Activated gamma-delta T cell treated with Interleukin-2 at 50 U/mL for 16 hours (primary cell): ENCODE measurements at regions not wholly inside any gene's neighbourhood (a gene's known extent, or its start where the extent isn't known, plus 50 kb on each side); places are given as distances from the start of the nearest gene placed in this dataset.

Source experiments
- DNase-seq: peaks from one replicate; pipeline ENCODE4 v3.0.0-alpha.2; 2020

DNA sequence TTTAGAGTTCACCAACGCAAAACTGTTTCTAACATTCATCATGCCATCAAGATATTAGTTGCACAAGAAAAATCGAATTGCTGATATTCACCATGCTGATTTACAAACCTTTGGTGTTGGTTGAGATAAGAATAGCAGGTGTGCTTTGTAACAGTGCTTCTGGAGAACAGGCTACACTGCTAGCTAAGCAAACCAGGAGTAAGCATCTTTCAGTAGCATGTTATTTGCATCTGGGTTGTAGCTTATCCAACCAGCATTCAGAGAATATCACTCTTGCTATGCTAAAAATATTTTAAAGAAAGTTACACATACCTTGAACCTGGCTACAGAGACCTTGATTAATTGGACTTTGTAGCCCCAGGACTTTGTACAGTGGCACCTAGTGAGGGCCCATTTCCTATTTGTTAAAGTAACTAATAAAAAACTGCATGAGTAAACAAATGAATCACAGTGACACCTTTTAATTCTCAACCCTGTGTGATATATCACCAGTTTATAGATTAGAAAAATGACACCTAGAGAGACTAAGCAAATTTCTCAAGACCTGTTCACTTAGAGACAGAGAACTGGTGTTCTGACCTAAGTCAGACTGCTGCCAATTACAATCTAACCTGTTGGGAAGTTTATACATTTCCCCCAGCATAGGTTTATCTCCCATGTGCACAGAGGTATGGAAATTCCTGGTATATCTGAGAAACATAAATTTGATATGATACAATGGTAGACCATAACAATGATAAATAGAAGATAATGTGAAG, 435.5 kb upstream of the TGFBR2 start:
- DNase-seq = no peak

DNA sequence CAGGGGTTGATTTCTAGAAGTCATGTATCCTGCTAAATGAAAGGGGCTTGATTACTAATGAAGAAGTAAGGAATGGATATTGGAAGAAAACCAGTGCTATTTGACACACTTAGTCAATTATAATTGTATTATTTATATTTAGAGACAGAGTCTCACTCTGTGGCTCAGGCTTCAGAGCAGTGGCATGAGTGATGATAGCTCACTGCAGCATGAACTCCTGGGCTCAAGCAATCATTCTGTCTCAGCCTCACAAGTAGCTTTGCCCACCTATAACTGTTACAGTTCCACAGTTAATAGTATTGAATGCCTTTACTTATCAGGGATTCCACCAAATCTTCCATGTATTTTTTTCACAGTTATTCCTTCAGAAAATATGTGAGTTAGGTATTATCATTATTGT, 432.0 kb upstream of the TGFBR2 start:
- no peak for DNase-seq

DNA sequence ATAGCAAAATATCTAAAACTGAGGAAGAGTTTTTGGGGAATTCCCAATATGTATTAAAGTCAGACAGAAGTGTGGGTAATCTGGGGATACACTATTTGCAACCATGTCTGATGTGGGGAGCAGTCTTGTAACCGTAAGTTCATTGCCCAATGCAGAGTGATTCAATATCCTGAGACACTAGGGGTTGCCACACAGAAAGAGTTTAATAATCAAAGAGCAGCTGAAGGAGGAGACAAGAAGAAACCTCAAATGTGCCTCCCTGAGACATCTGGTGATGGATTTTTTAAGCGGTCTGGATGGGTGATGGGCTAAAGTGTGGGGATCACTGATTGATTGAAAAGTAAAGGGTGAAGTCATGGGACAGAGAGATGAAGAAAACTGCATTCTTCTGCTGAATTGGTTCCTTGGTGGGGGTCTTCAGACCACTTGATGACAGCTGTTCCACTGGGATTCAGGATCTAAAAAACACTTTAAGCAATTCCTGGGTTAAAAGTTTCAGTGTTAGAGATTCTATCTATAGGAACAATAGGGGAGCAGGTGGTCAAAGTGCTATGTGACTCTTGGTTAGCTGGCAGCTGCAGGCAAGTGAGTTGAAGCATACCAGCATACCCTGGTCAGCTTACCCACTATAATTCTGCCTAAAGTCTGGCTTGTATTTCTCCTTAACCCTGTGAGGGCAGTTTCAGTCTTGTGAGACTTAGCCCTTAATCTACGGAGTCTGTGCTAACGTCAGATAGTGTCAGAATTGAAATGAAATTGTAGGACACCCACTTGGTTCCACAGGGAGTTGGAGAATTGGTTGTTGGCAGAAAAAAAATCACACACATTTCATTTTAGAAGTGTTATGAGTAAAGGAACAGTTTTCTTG, 425.9 kb upstream of the TGFBR2 start:
- no peak for DNase-seq

DNA sequence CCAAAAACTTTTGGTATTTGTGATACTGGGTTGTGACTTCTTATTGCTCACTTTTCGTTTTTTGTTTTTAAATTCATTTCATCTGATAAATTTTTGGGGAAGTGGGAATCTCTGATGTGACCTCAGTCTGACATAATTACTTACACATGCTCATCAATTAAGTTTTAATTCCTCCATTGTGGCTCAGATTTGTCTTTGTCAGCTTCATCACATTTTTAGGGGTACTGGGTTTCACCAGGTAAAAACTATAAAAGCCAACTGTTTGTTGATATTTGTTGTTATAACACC, 425.3 kb upstream of the TGFBR2 start:
- DNase-seq = no peak

DNA sequence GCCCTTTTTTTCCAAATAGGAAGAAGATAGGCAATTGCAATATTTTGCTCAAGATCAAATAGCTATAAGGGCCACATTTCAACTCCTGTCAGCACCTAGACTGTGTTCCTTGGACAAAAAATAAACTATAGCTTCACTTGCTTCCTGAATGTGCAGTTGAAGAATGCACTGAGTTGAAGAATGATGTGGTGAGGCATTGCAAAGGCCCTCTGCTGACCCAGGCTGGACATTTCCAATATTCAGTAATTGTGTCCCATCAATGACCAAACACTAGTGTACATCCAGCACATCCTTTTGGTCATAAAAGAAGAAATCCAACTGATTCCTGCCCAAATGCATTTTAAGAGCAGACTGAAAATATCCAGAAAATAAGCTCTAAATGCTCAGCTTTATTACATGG, 424.8 kb upstream of the TGFBR2 start:
- DNase-seq = no peak

DNA sequence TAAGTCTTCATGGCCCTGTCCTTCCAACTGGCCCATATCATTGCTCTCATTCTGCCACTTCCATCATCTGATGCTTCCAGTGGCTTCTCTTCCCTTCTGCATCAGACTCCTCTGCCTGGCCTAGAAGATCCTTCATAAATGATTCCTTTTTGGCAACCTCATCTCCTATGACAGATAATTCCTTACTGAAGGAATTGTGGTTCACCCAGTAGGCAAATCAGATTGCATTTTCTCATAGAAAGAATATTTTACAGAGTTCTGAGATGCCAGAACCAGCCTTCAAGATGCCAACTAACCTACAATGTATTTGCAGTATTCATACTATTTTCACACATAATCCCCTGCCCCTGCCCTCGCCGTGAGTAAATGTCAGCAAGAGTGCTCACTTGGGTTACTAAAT, 423.0 kb upstream of the TGFBR2 start:
- DNase-seq = no peak

DNA sequence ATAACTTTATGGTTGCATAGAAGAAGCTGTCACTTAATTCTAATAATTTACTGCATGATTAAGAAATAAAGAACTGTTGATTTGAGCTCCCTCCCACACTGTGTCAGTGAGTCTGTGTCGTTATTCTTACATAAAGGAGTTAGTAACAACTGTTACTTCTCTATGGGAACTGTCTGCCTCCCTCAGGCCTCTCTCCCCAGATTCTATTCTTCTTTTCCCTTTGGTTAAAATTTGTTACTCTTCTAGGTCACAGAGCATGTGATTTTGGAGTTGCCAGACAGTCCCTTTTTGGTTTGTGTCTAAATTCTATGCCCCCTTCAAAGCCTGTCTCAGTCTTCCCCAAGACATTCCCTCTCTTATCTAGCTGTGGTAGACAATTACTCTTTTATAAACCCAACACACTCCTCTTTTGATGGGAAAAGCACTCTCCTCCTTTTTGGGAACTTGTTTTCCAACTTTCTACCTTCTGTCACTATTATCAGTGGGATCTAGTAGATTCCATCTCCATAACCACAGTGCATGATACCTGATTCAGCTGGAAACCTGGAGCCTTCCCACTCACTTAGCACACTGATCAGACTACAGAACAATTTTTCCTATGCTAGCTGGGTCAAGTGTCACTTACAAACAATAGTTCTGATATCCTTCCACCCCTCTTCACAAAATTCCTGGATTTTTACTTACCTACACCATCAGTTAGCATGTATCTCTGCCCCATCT, 422.1 kb upstream of the TGFBR2 start:
- DNase-seq = no peak

DNA sequence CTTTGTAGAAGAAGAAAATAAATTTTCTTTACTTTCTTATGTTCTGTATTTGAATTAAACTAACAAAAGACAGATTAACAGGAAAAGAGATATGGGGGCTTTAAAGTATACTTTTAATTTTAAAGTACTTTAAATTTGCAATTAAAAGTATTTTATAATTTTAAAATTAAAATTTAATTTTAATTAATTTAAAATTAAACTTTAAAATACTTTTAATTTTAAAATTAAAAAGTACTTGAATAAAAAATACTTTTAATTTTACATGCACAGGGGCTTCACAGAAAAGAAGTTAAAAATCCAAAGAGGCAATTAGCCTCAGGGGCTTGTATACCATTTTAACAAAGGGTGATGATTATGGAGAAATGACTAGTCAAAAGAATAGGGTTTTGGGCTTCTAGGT, 420.5 kb upstream of the TGFBR2 start:
- DNase-seq = no peak

DNA sequence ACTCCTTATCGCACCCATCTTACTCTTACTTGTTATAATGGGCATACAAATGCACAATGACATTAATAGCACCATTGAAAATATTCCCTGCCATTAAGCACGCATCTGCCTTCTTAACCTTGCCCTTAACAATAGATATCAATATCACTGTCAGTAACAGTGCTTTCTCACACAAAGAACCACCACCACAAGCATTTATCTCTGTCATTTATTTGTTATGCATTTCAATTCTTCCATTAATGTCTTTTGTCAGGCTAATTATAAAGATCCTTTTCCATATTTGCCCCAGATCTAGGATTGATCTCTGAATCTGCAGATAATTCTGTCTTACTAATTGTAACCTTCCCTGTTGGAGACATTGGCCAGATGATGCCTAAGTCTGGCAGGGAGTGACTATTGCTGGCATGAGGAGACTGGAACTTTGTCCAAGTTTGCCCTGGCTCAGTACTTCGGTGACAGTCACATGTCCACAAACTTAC, 419.6 kb upstream of the TGFBR2 start:
- DNase-seq = no peak

DNA sequence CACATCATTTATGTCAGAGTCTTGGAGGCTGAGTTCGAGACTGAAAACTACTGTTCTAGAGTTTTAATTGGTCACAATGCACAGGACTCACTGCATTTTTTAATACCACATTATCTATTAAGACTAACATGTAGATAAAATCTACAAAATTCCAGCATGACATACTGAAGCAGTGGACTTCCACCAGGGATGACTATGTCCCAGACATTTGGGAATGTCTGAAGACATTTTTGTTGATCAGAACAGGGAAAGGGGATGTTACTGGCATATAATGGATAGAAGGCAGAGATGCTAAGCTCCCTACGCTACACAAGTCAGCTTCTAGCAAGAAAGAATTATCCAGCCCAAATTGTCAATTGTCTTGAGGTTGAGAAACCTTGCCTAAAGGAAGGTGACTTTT, 419.0 kb upstream of the TGFBR2 start:
- DNase-seq = no peak

DNA sequence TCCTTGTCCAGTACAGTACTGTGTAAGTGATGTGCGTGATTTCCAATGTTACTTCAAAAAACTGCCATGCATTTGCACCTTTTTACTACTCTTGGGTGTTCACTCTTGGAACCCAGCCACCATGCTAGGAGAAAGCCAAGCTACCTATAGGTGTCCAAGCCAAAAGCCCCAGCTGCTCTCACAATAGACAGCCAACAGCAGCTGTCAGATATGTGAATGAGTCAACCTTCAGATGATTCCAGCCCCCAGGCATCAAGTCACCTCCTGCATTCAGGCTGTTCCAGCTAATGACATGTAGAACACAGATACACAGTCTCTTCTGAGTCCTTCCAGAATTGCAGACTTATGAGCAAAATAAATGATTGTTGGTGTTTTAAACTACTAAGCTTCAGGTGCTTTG, 417.7 kb upstream of the TGFBR2 start:
- no peak for DNase-seq

DNA sequence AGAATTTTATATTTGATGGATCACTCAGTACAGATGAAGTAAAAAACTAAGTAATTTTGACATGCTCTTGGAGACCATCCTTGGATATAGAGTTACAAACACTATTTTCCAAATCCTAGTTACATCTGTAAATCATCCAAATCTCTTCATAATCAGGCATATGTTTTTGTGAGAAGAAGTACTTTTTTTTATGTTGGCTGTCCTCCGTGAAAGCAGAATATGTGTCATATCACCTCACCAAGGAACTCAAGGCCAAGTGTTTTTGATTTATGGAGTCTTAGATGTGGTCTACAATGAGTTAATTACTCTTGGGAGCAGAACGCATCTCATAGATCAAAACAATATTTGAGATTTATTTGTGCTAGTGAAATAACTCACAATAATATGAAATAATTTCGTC, 416.5 kb upstream of the TGFBR2 start:
- DNase-seq = no peak

DNA sequence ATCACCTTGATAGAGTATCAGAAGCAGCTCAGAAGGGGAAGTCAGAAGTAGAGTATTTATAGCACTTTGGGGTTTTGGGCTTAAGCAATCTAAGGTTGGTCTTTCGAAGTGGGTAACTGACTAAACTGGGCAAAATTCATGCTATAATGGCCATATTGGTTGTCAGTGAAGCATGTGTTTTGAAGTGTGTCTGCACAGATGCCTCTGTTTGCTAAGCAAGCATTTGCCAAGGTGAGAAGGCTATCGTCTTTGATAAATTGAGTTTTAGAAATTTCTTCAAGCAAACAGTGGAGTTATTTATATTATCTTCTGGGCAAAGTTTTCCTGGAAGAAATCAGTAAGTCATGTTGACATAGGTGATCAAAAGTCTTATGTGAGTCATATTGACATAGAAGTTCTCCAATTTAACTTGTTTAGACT, 412.8 kb upstream of the TGFBR2 start:
- no peak for DNase-seq

DNA sequence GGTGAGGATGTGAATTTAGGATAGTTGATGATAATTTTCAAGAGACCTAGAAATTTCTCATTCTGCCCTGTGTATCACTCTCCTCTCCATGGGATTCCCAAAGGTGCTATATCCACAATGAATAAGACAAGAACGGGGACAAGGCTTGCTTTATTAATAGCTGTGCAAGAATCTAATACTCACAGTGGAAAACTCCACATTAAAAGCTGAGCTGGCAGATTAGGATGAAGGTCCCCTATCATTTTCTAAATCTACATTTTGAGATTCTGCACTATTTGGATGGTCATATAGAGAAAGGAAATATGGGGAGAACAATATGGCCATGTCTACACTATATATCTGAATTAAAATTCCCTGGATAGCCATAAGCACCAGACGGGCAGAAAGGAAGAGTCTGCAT, 411.0 kb upstream of the TGFBR2 start:
- no peak for DNase-seq

DNA sequence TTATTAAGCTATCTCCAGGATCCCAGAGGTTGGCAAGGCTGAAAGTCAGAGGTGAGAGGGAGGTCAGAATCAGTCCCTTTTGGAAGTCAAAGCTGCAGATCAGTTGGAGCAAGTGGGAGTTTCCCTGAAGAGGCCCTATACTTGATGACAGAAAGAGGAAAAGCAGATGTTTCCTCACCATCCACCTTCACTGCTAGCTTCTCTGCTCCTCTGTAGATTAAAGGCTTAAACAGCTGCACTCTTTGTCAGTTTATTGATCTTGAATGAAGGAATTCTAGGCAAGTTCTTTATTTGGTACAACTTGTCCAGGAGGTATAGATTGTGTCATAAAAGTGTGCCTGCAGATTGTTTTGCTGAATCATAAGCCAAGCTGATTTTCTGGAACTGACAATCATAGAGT, 408.2 kb upstream of the TGFBR2 start:
- no peak for DNase-seq

DNA sequence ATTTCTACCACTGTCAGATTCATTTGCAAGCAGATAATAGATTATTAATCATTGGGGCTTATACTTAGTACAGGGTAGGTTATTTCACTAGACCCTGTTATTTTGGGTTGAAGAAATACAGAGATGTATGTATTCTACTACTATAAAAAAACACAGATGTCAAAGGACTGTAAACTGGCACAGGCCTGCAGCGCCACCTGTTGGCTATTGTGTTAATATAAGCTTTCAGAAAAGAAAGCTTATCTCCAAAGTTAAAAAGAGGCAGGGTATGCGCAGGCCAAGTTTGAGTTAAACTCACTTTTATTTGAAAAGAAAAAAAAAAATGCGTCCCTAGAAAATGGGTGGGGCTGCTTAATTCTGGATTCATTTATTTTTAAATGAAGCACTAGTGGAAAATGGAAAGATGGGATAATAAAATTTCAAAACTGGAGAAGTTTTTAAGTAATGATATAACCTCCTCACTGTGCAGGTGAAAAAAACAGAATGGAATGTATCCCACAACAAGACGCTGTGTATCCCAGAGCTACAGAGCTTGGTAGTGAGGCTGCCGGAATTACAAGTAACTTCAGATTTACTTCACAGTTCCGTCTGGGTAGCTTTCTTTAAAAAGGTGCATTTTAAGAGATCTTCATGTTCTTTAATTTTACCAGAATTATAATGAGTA, 407.2 kb upstream of the TGFBR2 start:
- DNase-seq = peak; percentile 63

DNA sequence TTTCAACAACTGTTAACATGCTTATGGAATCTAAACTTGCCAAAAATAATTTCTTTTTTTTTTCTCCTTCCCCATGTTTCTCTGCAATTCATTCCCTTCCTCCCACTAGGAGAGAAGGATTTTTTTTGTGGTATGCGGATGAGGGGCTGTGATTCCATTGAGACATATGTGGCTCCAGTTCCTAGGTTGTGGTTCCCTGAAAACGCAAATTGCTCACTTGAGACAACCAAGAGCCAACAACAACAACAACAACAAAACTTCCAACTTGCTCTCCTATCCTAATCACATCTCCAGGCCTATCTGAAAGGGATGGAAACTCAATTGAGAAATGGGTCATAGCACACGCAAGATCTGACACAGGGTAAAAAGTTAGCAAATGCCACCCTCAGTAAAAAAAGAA, 406.5 kb upstream of the TGFBR2 start:
- no peak for DNase-seq

DNA sequence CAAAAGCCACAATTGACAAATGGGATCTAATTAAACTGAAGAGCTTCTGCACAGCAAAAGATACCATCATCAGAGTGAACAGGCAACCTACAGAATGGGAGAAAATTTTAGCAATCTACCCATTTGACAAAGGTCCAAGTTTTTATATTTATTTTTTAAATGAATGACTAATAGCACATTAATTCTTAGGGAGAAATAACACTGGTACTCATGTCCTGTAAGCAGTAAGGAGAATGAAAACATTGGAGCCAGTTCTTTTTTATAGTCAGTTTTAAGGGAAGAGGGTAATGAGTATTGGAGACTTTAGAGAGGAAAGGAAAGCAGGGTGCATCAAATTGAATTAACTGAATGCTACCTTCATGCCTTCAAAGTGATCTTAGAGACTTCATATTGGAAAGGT, 404.7 kb upstream of the TGFBR2 start:
- DNase-seq = no peak

DNA sequence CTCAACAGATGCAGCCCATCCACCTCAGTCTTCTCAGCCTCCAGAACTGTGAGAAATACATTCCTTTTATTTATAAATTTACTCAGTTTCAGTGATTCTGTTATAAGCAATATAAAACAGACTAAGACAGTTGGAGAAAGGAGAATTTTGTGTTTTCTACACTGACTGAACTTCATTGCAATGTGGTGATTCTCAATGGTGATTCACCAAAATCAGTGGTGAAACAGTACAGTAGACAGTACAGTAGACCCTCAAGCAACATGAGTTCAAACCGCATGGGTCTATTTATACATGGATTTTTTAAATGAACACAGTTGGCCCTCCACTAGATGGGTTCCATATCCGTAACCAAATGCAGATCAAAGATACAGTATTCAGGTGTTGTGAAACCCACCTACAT, 403.1 kb upstream of the TGFBR2 start:
- DNase-seq = no peak

DNA sequence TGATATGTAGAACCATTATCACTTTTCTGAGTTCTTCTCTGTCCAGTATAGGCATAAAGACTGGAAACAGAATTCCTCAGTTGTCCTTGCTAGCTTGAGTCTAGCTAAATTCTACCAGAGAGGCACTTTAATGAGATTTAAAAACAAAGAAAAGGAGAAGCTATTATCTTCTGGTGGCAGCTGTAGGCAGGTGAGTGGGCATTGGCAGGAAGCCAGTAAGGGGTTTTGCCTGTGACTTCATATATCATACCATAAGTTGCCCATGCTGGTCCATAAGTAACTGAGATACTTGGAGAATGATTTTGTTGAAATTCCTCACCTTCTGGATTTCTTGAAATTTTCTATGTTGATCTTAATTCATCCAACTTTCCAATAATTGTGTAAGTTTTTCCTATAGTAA, 402.3 kb upstream of the TGFBR2 start:
- no peak for DNase-seq

DNA sequence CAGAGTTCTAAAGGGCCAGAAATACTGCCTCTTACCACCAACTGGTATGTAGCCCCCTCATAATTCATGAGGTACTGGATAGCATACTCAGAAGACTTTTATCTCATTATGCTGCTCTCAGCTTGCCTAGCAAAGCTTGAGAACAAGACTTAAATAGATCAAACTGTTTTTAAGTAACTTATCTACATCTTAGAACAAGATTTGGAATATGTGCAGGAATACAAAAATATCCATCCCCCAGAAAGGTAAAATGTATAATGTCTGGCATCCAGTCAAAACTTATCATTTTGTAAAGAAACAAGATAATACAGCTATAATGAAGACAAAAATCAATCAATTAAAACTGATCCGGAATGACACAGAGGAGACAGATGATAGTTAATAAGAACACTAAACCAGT, 400.4 kb upstream of the TGFBR2 start:
- DNase-seq = no peak

DNA sequence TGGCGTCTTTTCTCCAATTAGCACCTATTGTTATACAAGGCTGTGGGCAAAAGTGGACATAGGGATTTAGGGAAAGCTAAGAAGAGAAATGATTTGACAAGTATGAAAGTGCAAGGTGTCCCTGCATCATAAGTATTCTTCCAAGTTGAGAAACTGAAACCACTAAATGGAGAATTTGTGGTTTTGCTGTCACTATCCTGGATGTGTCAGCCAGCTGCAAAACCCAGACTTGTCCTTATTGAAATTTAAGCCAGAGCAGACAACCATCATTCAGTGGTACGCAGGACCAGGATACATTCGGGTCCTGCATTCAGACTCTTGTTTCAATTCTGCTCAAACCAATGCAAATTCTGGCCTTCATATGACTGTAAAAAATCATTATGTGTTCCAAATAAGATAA, 384.8 kb upstream of the TGFBR2 start:
- no peak for DNase-seq

DNA sequence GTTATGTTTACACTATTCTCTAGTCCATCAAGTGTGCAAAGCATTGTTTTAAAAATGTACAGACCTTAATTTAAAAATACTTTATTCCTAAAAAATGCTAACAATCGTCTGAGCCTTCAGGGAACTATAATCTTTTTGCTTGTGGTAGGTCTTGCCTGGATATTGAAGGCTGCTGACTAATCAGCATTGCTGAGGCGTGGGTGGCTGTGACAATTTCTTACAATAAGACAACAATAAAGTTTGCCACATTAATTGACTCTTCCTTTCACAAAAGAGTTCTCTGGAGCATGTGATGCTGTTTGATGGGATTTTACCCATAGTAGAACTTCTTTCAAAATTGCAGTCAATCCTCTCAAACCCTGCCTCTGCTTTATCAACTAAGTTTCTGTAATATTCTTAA, 384.0 kb upstream of the TGFBR2 start:
- DNase-seq = no peak
